GM21528 (cell line): ENCODE measurements at regions not wholly inside any gene's neighbourhood (a gene's known extent, or its start where the extent isn't known, plus 50 kb on each side); places are given as distances from the start of the nearest gene placed in this dataset.

ENCODE experiments used
- ATAC-seq: cut with Tn5 transposase; IDR thresholded peaks from one replicate; pipeline ENCODE4 v1.9.1; 2021; ENCODE audit warnings: mild to moderate bottlenecking, moderate library complexity; ENCODE audit not compliant: unreplicated experiment, low FRiP score

- ATAC-seq: no peak
These were observed 233.8 kb upstream of the NCAM1 start for GRCh38 chr11:112727341-112727841.

DNA sequence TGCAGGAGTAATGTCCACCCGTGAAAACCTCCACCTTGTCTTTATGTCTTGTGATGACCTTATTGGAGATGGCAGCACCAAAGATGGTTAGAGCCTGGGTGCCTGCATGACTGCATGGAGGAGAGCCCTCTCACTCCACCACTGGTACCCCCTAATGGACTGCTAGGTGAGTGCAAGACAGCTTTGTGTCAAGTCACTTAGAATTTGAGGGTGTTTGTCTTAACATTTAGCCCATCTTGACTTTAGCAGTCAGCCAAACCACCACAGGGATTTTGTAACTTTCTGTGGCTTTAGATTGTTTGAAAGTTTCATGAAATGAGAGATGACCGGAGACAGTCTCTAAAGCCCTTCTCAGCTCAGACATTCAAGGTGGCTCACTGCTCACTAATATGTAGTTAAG, 232.9 kb upstream of the NCAM1 start:
- ATAC-seq: no peak

DNA sequence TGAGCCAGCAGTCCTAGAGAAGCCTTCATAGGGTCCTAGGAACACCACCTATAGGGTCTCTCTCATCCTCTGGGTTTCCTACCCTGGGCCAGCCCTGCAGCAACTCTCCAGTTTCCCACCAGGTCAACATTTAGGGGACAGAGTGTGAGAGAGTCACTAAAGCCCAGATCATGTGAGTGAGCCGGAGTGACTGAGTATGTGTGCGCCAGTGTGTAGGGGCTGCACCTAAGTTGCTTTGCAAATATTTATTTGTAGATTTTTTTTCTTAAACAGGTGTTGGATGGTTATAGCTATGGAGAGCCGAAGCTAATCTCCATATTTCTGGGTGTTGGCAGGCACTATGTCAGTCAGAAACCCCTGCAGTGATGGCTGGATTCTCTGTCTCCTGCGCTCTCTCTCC, 232.5 kb upstream of the NCAM1 start:
- ATAC-seq: no peak

DNA sequence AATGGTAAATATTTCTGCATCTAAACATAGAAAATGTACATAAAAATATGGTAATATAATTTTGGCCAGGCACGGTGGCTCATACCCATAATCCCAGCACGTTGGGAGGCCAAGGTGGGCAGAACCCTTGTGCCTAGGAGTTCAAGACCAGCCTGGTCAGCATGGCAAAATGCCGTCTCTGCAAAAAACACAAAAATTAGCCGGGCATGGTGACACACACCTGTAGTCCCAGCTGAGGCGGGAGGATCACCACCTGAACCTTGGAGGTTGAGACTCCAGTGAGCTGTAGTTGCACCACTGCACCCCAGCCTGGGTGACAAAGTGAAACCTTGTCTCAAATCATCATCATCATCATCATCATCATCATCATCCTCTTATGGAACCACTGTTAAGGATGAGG, 230.6 kb upstream of the NCAM1 start:
- ATAC-seq: no peak

DNA sequence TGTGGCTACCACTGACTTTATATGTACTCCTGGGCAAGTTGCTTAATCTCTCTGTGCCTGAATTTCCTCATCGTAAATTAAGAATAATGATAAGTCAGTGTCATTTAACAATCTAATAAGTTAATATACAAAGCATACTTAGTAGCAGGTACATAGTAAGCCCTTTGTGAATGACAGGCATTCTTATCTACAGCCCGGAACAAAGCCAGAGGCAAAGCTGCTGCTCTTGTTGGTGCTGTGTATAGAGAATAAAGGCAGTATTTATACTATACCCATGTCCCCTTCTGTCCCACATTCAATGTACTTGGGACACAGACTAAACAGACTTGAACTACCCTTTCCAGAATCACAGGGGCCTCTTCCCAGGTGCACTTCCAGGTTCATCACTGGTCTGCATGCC, 229.7 kb upstream of the NCAM1 start:
- no peak for ATAC-seq

GRCh38 chr11:112732031-112732430, 229.2 kb upstream of the NCAM1 start:
- no peak for ATAC-seq

- no peak for ATAC-seq
These were observed 227.0 kb upstream of the NCAM1 start for GRCh38 chr11:112734207-112734606.

- no peak for ATAC-seq
These were observed 225.8 kb upstream of the NCAM1 start for GRCh38 chr11:112735470-112735869.

DNA sequence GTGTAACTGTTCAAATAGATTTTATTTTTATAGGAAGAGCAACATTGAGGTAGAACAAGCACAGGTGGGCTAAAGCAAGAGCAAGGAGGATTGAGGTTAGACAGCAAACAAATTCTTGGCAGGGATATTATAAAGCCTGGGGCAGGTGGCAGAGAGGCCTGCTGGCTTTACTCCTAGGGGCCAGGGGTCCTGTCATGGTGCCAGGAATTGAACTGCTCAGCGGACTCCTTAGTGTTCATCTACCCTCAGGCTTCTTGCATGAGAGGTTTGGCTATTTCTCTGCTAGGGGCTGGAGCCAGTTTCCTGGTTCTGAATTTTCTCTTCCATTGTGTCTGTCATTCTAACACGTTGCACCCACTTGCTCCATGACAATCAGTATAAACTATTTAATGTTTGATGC, 217.2 kb upstream of the NCAM1 start:
- no peak for ATAC-seq

DNA sequence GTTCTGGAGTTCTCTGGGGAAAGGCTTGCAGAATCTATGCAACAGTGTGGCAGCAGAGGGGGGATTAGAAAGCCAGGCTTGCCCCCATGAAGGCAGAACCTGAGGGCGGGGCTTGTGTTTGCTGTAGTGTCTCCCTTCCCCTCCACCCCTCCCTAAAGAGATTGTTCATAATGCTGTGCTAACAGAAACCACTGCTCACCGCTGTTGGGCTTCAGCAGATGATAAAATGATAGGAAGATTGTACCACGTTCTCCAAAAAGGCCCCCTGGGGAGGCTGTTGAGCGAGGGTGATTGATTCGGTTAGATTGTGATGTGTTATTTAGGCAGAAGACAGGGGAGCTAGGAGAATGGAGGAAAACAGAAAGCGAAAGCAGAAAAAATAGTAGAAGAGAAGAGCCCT, 215.2 kb upstream of the NCAM1 start:
- ATAC-seq: no peak

DNA sequence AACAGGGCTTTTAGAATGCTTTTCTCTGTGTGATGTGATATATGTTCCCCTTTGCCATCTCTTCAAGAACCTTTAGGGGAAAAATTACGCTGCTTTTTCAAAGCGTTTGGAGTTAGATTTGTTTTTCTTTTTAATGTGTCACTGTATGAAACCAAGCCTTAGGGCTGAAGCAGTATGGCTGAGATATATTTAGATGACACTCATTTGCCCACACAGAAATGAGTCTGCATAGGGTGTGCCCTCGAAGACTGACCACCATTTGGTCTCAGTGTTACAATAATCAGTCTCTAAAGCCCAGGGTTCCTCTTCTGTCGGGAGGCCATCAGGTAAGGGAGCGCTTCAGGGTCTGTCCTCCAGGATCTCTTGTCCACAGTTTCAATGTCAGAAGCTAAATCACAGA, 213.0 kb upstream of the NCAM1 start:
- ATAC-seq: no peak

- no peak for ATAC-seq
These were observed 212.3 kb upstream of the NCAM1 start for GRCh38 chr11:112748713-112749543.

- no peak for ATAC-seq
These were observed 209.9 kb upstream of the NCAM1 start for GRCh38 chr11:112751329-112751728.

GRCh38 chr11:112751772-112752171, 209.4 kb upstream of the NCAM1 start:
- no peak for ATAC-seq

DNA sequence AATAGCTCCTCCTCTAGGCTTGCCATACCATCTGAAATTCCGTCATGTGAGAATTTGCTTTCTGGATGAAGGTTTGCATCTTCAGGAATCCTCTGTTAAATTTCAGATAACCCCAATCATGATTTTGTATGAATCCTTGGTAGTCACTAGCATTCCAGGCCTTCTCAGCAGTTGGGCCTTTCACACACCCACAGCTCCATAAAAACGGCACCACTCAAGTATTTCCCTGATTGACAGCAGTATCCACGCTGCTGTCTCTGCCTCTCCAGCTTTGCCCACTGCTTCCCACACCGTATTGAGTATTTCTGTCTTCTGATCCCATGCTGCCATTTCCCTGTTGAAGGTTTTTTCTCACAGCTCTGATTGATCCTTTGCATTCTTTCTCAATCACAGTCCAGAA, 208.7 kb upstream of the NCAM1 start:
- ATAC-seq: no peak

- no peak for ATAC-seq
These were observed 207.5 kb upstream of the NCAM1 start for GRCh38 chr11:112753706-112754105.

DNA sequence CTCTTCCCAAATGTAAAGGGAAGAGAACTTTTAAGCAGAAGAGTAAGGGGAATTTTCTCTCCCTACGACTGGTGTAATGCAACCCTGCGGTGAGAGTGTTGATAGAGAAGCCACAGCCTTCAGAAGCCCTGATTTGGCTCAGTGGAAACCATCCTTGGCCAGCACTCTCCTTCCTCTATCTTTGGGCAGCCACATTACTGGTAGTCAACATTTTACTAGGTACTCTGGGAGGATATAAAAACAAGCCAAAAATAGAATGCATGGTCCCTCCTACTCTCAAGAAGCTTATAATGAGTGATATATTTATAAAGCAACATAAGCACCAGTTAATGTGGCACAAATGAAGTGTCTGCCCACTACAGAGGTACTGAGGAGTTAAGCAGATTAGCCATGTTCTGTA, 201.8 kb upstream of the NCAM1 start:
- ATAC-seq: no peak

GRCh38 chr11:112760396-112761059, 200.7 kb upstream of the NCAM1 start:
- ATAC-seq: no peak

DNA sequence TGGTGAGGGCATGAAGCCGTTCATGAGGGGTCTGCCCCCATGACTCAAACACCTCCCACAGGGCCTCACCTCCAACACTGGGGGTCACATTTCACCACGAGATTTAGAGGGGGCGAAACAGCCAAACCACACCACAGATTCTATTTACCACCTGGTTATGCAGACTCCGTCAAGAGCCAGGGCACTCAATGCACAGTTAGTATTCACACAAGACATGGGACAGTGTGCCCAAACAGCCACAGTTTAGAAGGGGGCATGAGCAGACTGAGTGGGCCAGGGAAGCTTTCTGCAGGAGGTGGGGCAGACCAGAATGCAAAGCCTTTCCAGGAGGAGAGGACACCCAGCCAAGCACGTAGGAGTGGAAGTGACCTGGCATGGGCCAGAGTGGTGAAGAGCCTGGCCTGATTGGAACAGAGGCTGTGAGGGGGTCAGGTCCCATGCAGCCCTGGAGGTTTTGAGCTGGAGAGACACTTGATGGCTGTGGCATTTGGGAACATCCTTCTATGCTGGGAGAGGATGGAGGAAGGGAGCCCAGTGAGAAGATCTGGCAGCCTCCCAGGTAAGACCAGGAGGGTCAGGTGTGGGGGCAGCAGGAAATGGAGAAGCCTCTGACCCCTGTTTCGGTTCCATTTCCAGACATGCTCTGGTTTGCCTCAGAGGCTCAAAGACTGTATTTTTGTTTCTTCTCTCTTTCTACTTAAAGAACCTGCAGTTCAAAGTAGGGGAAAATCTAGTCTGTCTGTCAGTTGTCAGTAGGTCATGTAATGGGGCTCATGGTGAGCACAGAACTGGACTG, 199.1 kb upstream of the NCAM1 start:
- ATAC-seq: no peak

DNA sequence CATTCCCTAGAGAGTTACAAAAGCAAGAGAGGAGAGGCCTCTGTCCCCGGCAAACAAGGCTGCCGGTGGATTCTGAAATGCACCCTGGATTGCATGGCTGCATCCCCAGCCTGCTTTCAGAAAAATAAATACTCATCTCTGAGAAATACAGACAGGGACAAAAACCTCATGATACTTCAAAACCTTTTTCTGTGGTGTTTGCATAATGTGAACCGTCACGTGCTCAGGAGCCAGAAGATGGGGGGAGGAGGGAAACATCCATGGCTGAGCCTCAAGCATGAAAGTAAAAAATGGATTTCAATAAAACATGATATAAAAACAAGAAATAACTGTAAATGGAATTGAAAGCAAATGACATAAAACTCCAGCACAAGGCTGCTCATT, 198.5 kb upstream of the NCAM1 start:
- ATAC-seq: no peak

DNA sequence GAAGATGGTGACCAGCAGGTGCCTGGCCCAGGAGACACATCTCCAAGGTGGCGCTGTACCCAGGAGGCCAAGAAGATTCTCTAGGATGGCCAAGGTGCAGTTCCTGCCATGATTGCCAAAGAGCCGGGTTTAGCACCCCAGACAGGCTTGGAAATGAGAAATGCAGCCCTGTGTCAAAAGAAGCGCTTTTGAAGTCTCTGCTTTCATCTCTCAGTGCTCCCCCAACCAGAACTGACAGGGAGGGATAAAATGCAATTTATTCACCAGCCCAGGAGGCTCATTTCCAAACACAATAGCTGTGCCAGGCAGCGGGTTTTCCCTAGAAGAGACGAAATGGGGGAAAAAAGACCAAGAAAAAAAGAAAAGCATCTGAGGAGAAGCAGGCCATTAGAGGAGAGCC, 195.9 kb upstream of the NCAM1 start:
- ATAC-seq: no peak
